Femur (tissue), 1 donor: ENCODE measurements at regions not wholly inside any gene's neighbourhood (a gene's known extent, or its start where the extent isn't known, plus 50 kb on each side); places are given as distances from the start of the nearest gene placed in this dataset.
"Not testable (repeated sequence)": the region's sequence is repeated elsewhere in the genome, so short reads cannot be mapped to it uniquely, and the experiment has no call there.

ENCODE experiments used
- DNase-seq: peaks from one replicate; pipeline ENCODE4 v3.0.0-alpha.2; 2017

- DNase-seq, result no peak
These were observed 1636.5 kb upstream of the C9orf72 start for GRCh38 chr9:29209748-29210291.

- no peak for DNase-seq
These were observed 1637.8 kb upstream of the C9orf72 start for GRCh38 chr9:29211003-29211579.

- peak; percentile 70 for DNase-seq
These were observed 1638.5 kb upstream of the C9orf72 start for GRCh38 chr9:29211580-29212396.

- peak; percentile 25 for DNase-seq
These were observed 1639.4 kb upstream of the C9orf72 start for GRCh38 chr9:29212397-29213387.

- DNase-seq, result peak; percentile 28
These were observed 1640.3 kb upstream of the C9orf72 start, which contains the start of gene LINGO2 for GRCh38 chr9:29213417-29214153. LINGO2 (minus strand) TSS chr9:29213601.

GRCh38 chr9:29214154-29214689, 1640.9 kb upstream of the C9orf72 start:
- DNase-seq, result peak; percentile 47

GRCh38 chr9:29214690-29215253, 1641.5 kb upstream of the C9orf72 start:
- peak; percentile 20 for DNase-seq

GRCh38 chr9:29217966-29218365, 1644.7 kb upstream of the C9orf72 start:
- DNase-seq, result no peak

- no peak for DNase-seq
These were observed 1647.4 kb upstream of the C9orf72 start for GRCh38 chr9:29220596-29221251.

GRCh38 chr9:29228558-29228957, 1655.3 kb upstream of the C9orf72 start:
- DNase-seq, result no peak

- no peak for DNase-seq
These were observed 1657.7 kb upstream of the C9orf72 start for GRCh38 chr9:29230931-29231330.

- no peak for DNase-seq
These were observed 1659.9 kb upstream of the C9orf72 start for GRCh38 chr9:29233193-29233592.

GRCh38 chr9:29241320-29241719, 1668.0 kb upstream of the C9orf72 start:
- DNase-seq, result no peak

- no peak for DNase-seq
These were observed 1672.1 kb upstream of the C9orf72 start for GRCh38 chr9:29245351-29245750.

GRCh38 chr9:29270400-29270799, 1697.1 kb upstream of the C9orf72 start:
- DNase-seq, result not testable (repeated sequence)

GRCh38 chr9:29282121-29282520, 1708.8 kb upstream of the C9orf72 start:
- no peak for DNase-seq

- no peak for DNase-seq
These were observed 1712.5 kb upstream of the C9orf72 start for GRCh38 chr9:29285818-29286217.

GRCh38 chr9:29289365-29289764, 1716.1 kb upstream of the C9orf72 start:
- no peak for DNase-seq

GRCh38 chr9:29290516-29290915, 1717.2 kb upstream of the C9orf72 start:
- DNase-seq, result no peak

- DNase-seq, result no peak
These were observed 1724.3 kb upstream of the C9orf72 start for GRCh38 chr9:29297592-29297991.

- DNase-seq, result no peak
These were observed 1737.9 kb upstream of the C9orf72 start for GRCh38 chr9:29311221-29311620.
